ENCODE measurements at regions not wholly inside any gene's neighbourhood (a gene's known extent, or its start where the extent isn't known, plus 50 kb on each side); places are given as distances from the start of the nearest gene placed in this dataset.

- DNase-seq (ENCODE audit: low spot score in 2 of 2, unreplicated experiment in 2 of 2) = no peak
- no peaks in the 10 kb centered on the region for H3K36me3 Mint-ChIP-seq
- peaks cover 10% of the 10 kb centered on the region for H3K4me1 Mint-ChIP-seq
- no peaks in the 10 kb centered on the region for H3K9me3 Mint-ChIP-seq
- peaks cover 23% of the 10 kb centered on the region for H3K27me3 Mint-ChIP-seq (ENCODE audit: low read depth)
- H3K4me3 Mint-ChIP-seq = no peak overlapping the region
- no peak overlapping the region for H3K27ac Mint-ChIP-seq
- TF ChIP-seq, protein P1, sequence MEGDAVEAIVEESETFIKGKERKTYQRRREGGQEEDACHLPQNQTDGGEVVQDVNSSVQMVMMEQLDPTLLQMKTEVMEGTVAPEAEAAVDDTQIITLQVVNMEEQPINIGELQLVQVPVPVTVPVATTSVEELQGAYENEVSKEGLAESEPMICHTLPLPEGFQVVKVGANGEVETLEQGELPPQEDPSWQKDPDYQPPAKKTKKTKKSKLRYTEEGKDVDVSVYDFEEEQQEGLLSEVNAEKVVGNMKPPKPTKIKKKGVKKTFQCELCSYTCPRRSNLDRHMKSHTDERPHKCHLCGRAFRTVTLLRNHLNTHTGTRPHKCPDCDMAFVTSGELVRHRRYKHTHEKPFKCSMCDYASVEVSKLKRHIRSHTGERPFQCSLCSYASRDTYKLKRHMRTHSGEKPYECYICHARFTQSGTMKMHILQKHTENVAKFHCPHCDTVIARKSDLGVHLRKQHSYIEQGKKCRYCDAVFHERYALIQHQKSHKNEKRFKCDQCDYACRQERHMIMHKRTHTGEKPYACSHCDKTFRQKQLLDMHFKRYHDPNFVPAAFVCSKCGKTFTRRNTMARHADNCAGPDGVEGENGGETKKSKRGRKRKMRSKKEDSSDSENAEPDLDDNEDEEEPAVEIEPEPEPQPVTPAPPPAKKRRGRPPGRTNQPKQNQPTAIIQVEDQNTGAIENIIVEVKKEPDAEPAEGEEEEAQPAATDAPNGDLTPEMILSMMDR (IDR thresholded peaks at IDR 0.05; ENCODE audit: unreplicated experiment) = no peak
These were observed 64.3 kb upstream of the MLN start for GRCh38 chr6:33868141-33868540.

GRCh38 chr6:33865478-33866077 is 61.8 kb upstream of the MLN start:
- no peaks in the 10 kb centered on the region for H3K9me3 Mint-ChIP-seq
- no peaks in the 10 kb centered on the region for H3K36me3 Mint-ChIP-seq
- TF ChIP-seq, protein P1 (IDR thresholded peaks at IDR 0.05; ENCODE audit: unreplicated experiment) = no peak
- peaks cover 6% of the 10 kb centered on the region for H3K4me1 Mint-ChIP-seq
- H3K27me3 Mint-ChIP-seq (ENCODE audit: low read depth) = peaks cover 33% of the 10 kb centered on the region
- H3K27ac Mint-ChIP-seq = no peak overlapping the region
- DNase-seq (ENCODE audit: low spot score in 2 of 2, unreplicated experiment in 2 of 2) = no peak
- no peak overlapping the region for H3K4me3 Mint-ChIP-seq

DNA sequence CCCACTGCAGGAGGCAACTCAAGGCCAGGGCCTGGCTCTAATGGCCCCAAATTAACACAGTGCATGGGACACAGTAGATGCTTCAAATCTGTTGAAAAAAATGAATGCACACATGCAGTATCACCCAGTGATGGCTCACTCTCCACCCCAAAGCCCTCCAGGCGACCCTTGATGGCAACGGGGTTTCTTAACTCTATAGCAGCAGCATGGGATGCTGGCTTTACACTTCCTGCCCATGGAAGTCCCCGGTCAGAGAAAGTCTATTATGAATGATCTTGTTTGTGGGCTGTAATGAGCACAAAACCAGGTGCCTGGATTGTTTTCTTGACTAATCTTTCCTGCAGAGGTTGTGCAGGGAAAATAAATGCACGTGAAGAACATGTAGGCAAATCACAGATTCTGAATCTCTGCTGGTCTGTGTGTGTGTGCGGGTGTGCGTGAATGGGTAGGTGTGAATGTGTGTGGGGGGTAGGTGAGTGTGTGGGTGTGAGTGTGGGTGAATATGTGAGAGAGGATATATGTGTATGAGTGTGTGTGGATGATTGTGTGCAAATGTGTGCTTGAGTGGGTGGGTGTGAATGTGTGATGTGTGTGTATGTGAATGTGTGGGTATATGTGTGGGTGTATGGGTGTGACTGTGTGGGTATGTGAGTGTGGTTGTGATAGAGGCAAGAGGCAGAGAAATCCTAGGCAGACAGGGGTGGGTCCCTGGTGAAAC is 60.1 kb upstream of the MLN start:
- no peak overlapping the region for H3K4me3 Mint-ChIP-seq
- H3K36me3 Mint-ChIP-seq = no peaks in the 10 kb centered on the region
- no peak for DNase-seq (ENCODE audit: low spot score in 2 of 2, unreplicated experiment in 2 of 2)

DNA sequence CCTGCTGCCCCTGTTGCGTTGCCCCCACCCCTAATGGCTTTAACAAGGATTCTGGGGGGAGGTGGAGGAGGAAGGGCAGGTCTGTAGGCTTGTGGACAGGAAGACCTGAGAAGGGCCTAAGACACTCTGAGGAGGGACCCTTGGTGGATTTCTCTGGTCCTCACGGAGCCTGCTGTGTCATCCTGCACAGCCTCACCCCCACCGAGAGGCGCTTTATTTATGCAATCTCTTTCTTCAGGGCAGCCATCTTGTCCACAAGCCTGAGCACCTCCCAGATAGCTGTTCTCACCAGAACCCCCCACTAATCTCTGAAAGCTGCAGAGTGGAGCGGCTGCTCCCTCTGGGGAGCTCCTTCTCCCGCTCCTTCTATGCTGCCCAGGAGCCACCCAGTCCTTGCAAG is 59.3 kb upstream of the MLN start:
- H3K9me3 Mint-ChIP-seq = no peaks in the 10 kb centered on the region
- no peak overlapping the region for H3K4me3 Mint-ChIP-seq
- DNase-seq (ENCODE audit: low spot score in 2 of 2, unreplicated experiment in 2 of 2) = no peak
- no peak overlapping the region for H3K27ac Mint-ChIP-seq
- H3K27me3 Mint-ChIP-seq (ENCODE audit: low read depth) = peaks cover 24% of the 10 kb centered on the region
- TF ChIP-seq, protein P1 (IDR thresholded peaks at IDR 0.05; ENCODE audit: unreplicated experiment) = no peak
- no peaks in the 10 kb centered on the region for H3K36me3 Mint-ChIP-seq
- no peaks in the 10 kb centered on the region for H3K4me1 Mint-ChIP-seq

More for the DNA sequence above, 60.1 kb upstream of the MLN start:
- Mint-ChIP-seq H3K27me3 (ENCODE audit: low read depth) (peaks cover 24% of the 10 kb centered on the region), H3K4me1 (no peaks in the 10 kb centered on the region), H3K27ac (no peak overlapping the region), H3K9me3 (no peaks in the 10 kb centered on the region)
- TF ChIP-seq, protein P1 (IDR thresholded peaks at IDR 0.05; ENCODE audit: unreplicated experiment) = no peak

GRCh38 chr6:33862536-33862935 is 58.7 kb upstream of the MLN start:
- Mint-ChIP-seq H3K9me3 (no peaks in the 10 kb centered on the region), H3K27ac (no peak overlapping the region), H3K4me1 (no peaks in the 10 kb centered on the region), H3K4me3 (no peak overlapping the region), H3K36me3 (no peaks in the 10 kb centered on the region), H3K27me3 (ENCODE audit: low read depth) (peaks cover 24% of the 10 kb centered on the region)
- TF ChIP-seq, protein P1 (IDR thresholded peaks at IDR 0.05; ENCODE audit: unreplicated experiment) = no peak
- no peak for DNase-seq (ENCODE audit: low spot score in 2 of 2, unreplicated experiment in 2 of 2)
